A549 (cell line): ENCODE measurements at regions not wholly inside any gene's neighbourhood (a gene's known extent, or its start where the extent isn't known, plus 50 kb on each side); places are given as distances from the start of the nearest gene placed in this dataset.

Experiments
- ATAC-seq, 2 experiments: fragments of 200-7000 bp in 1 of 2; fragments of >200 bp in 1 of 2; cut with Nextera tagmentation in 1 of 2; cut with Tn5 transposase in 1 of 2; 3 replicates each; pipeline versions ENCODE4 v1.8.0 to v1.9.1; 2018 to 2020; ENCODE audit warnings: mild to moderate bottlenecking in 1 of 2, moderate library complexity in 1 of 2
- CTCF ChIA-PET: fragments of 300-600 bp; sonication (Branson Sonifier 250); formaldehyde crosslinking; extraction: SDS; loops from one replicate; lab custom pipeline; 2021; ENCODE audit warnings: antibody characterized with exemption, inconsistent platforms; lab: Yijun Ruan, JAX
- POLR2A ChIA-PET: fragments of 350-600 bp; formaldehyde crosslinking; extraction: SDS; loops from one replicate; lab custom pipeline; 2021; ENCODE audit warnings: antibody characterized with exemption, inconsistent platforms; lab: Yijun Ruan, JAX
- DNase-seq, 2 experiments: peaks; one replicate each; pipeline versions ENCODE4 v3.0.0 to v3.0.0-alpha.2; 2011 to 2016; ENCODE audit warnings: low read depth in 1 of 2, low spot score in 1 of 2
- FAIRE-seq: peaks from 2 replicates; lab custom pipeline; 2011; peaks lifted over from hg19 to GRCh38; lab: Jason Lieb, UNC
- H3K27ac ChIP-seq, 2 experiments: fragments of >200 bp; sonication (Bioruptor Twin); formaldehyde crosslinking; 3 replicates each; pipeline ENCODE4 v1.5.1; 2016 to 2017
- H3K4me1 ChIP-seq: fragments of >200 bp; sonication (Bioruptor Twin); formaldehyde crosslinking; 3 replicates; pipeline ENCODE4 v1.6.1; 2016
- H3K4me2 ChIP-seq: fragments of >200 bp; sonication (Bioruptor Twin); formaldehyde crosslinking; 3 replicates; pipeline ENCODE4 v1.6.1; 2016
- H3K4me3 ChIP-seq: fragments of >200 bp; sonication (Bioruptor Twin); formaldehyde crosslinking; 3 replicates; pipeline ENCODE4 v1.5.1; 2016
- H3K9me3 ChIP-seq: fragments of >200 bp; sonication (Bioruptor Twin); formaldehyde crosslinking; 3 replicates; pipeline ENCODE4 v1.6.1; 2016
- BCL3 ChIP-seq: fragments of >200 bp; sonication (Bioruptor Twin); formaldehyde crosslinking; IDR thresholded peaks from 3 replicates; pipeline ENCODE4 v1.6.1; 2016
- BHLHE40 ChIP-seq: IDR thresholded peaks from 2 replicates; pipeline ENCODE4 v1.6.1; 2012; ENCODE audit warnings: low read depth, low read length, inconsistent platforms
- CEBPB ChIP-seq, 2 experiments: fragments of >200 bp in 1 of 2; sonication (Bioruptor Twin) in 1 of 2; formaldehyde crosslinking in 1 of 2; IDR thresholded peaks; 2 replicates each; pipeline ENCODE4 v1.6.1; 2012 to 2016
- ELK1 ChIP-seq: fragments of 150-350 bp; IDR thresholded peaks from 2 replicates; pipeline ENCODE4 v1.6.1; 2014; ENCODE audit warnings: low read depth, mild to moderate bottlenecking, low read length
- ESRRA ChIP-seq: fragments of 150-350 bp; IDR thresholded peaks from 2 replicates; pipeline ENCODE4 v1.6.1; 2014; ENCODE audit warnings: mild to moderate bottlenecking, low read length, borderline replicate concordance
- GATA3 ChIP-seq: IDR thresholded peaks from 2 replicates; pipeline ENCODE4 v1.6.1; 2012; ENCODE audit warnings: borderline replicate concordance
- HEYL ChIP-seq: fragments of 250-450 bp; sonication (Bioruptor Pico); IDR thresholded peaks from 2 replicates; pipeline ENCODE4 v1.8.0; 2021; ENCODE audit warnings: mild to moderate bottlenecking, moderate library complexity
- HOXA7 ChIP-seq: fragments of 250-450 bp; sonication (Bioruptor Pico); IDR thresholded peaks from 2 replicates; pipeline ENCODE4 v1.5.0; 2020; ENCODE audit warnings: mild to moderate bottlenecking, moderate library complexity
- JUNB ChIP-seq: fragments of >200 bp; sonication (Bioruptor Twin); formaldehyde crosslinking; IDR thresholded peaks from 2 replicates; pipeline ENCODE4 v1.6.1; 2016
- MAFK ChIP-seq: fragments of 450-650 bp; IDR thresholded peaks from 2 replicates; pipeline ENCODE4 v1.6.1; 2014; ENCODE audit not compliant: partially characterized antibody
- NR3C1 ChIP-seq: fragments of >200 bp; sonication (Bioruptor Twin); formaldehyde crosslinking; IDR thresholded peaks from 3 replicates; pipeline ENCODE4 v1.6.1; 2017
- POLR2AphosphoS2 ChIP-seq: conservative IDR thresholded peaks from 2 replicates; pipeline ENCODE4 v1.6.1; 2012; ENCODE audit warnings: low read length, improper control_type of control experiment, inconsistent platforms
- REST ChIP-seq: fragments of 200-600 bp; sonication (generic); IDR thresholded peaks from 2 replicates; pipeline ENCODE4 v1.6.1; 2016; ENCODE audit warnings: antibody characterized with exemption, mild to moderate bottlenecking, moderate library complexity
- SMC3 ChIP-seq: fragments of >200 bp; sonication (Bioruptor Twin); formaldehyde crosslinking; IDR thresholded peaks from 3 replicates; pipeline ENCODE4 v1.6.1; 2018; ENCODE audit warnings: inconsistent platforms
- TFCP2L1 ChIP-seq: fragments of 250-450 bp; sonication (Bioruptor Pico); IDR thresholded peaks from 2 replicates; pipeline ENCODE4 v1.5.0; 2021; ENCODE audit warnings: mild to moderate bottlenecking
- USF2 ChIP-seq: fragments of 450-650 bp; IDR thresholded peaks from 2 replicates; pipeline ENCODE4 v1.6.1; 2014; ENCODE audit warnings: antibody characterized with exemption
- ZC3H11A ChIP-seq: fragments of 450-650 bp; IDR thresholded peaks from 2 replicates; pipeline ENCODE4 v1.6.1; 2014; ENCODE audit warnings: antibody characterized with exemption, mild to moderate bottlenecking
- ZNF302 ChIP-seq: fragments of 250-450 bp; sonication (Bioruptor Pico); IDR thresholded peaks from 2 replicates; pipeline ENCODE4 v1.9.0; 2021; ENCODE audit warnings: inconsistent platforms, mild to moderate bottlenecking, moderate library complexity
- ZSCAN20 ChIP-seq: fragments of 250-450 bp; sonication (Bioruptor Pico); IDR thresholded peaks from 2 replicates; pipeline ENCODE4 v1.8.0; 2022; ENCODE audit warnings: mild to moderate bottlenecking, moderate library complexity
- WGBS: methylation state at CpG from one replicate; pipeline ENCODE4 v1.1.6; 2017; ENCODE audit errors: missing lambda C conversion rate; 5-methylcytosine and 5-hydroxymethylcytosine counted together

GRCh38 chr9:134493461-134494272, 147.9 kb upstream of the COL5A1 start:
- no peak overlapping the region for H3K4me2 ChIP-seq
- H3K4me1 ChIP-seq = no peaks in the 10 kb centered on the region
- ATAC-seq (no peak), DNase-seq (no peak), FAIRE-seq (no peak)
- H3K4me3 ChIP-seq = no peak overlapping the region
- CTCF ChIA-PET = interaction anchor here (0.9 to 1.3 kb wide), 3 partner anchors 32 to 40 kb away, joined by 3 to 6 read pairs (median 4); no protein-coding TSS in a partner anchor
- TF ChIP-seq MAFK = no peak
- TF ChIP-seq USF2 = no peak
- no peak for TF ChIP-seq HOXA7
- TF ChIP-seq NR3C1 = no peak
- no peak for TF ChIP-seq JUNB
- no peak for TF ChIP-seq ESRRA
- no peak for TF ChIP-seq TFCP2L1 (CRISPR knock-in tag)
- no peak for TF ChIP-seq ZNF302
- no peak for TF ChIP-seq REST
- no peak for TF ChIP-seq SMC3
- TF ChIP-seq POLR2AphosphoS2 = no peak
- no peak for TF ChIP-seq BHLHE40
- no peak for TF ChIP-seq ZSCAN20 (CRISPR knock-in tag)
- POLR2A ChIA-PET = no interaction called here
- no peaks in the 10 kb centered on the region for H3K9me3 ChIP-seq
- no peak overlapping the region for H3K27ac ChIP-seq
- 79% methylated on average over 24 of the region's 26 CpGs for WGBS

- no peak overlapping the region for H3K4me3 ChIP-seq
- TF ChIP-seq HEYL (CRISPR knock-in tag) (no peak), ELK1 (no peak), ZC3H11A (no peak), BCL3 (no peak), GATA3 (no peak), REST (no peak), JUNB (no peak), CEBPB (IDR thresholded peaks at IDR 0.05) (no peak), POLR2AphosphoS2 (no peak), USF2 (no peak), NR3C1 (no peak)
- TF ChIP-seq, all 56 proteins: peak for 0
Observed at GRCh38 chr9:134494273-134494815, 147.3 kb upstream of the COL5A1 start.

More at GRCh38 chr9:134494273-134494815, 147.3 kb upstream of the COL5A1 start:
- ChIA-PET CTCF (no interaction called here), POLR2A (no interaction called here)
- Histone ChIP-seq H3K4me2 (no peak overlapping the region), H3K27ac (no peak overlapping the region), H3K4me1 (no peaks in the 10 kb centered on the region), H3K9me3 (no peaks in the 10 kb centered on the region)
- FAIRE-seq (no peak), DNase-seq (no peak), ATAC-seq (no peak)
- 82% methylated on average over 15 of the region's 17 CpGs for WGBS
